ENCODE measurements at regions not wholly inside any gene's neighbourhood (a gene's known extent, or its start where the extent isn't known, plus 50 kb on each side); places are given as distances from the start of the nearest gene placed in this dataset.

DNA sequence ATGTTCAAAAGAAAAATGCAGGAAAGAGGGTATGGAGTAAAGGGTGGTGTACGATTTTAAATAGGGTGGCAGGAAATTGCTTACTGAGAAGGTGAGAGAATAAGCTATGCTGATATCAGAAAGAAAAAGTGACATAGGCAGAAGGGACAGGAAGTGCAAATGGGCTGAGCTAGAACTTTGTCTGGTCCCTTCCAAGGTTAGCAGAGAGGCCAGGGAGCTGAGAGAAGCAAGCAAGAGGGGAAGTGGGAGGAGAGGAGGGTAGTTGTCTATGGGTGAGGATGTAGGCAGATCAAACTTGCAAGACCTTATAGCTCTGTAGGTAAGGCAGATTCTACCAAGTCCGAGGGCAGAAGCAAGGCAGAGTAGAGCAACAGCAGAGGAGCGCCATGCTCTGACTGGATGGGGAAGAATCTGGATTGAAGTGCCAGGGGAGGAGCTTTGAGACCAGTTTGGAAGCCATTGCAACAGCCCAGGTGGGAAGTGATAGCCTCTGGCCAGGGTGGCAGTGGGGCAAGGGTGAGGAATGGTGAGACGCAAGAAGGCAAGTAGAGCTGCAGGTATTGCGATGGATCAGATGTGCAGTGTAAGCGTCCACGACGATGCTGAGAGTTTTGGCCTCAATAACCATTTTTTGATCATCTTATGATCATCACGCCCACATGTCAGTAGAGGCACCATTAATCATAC is 134.4 kb upstream of the APCDD1 start:
- intact Hi-C loops (cut with micrococcal nuclease; ENCODE audit: unreplicated experiment): no loop called here
- POLR2A ChIA-PET (ENCODE audit: unreplicated experiment): no interaction called here

DNA sequence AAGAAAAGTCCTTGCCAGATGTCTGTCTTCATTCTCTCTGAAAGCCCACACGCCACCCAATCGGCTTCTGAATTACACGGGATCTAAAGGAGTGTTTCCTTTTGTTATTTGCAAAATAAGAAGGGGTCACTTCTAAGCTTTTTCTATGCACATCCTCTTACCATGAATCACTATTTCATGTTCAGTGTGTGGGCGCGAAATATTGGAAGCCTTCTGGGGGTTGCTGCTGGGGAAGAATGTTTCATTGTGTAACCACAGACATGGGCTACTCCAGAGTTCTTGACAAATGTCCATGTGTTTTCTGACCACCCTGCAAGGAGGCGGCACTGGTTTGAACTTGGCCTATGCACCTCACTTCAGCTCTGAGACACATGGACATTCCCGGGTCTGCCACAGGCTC is 133.6 kb upstream of the APCDD1 start:
- H3K27me3 ChIP-seq (ENCODE audit: insufficient read depth, low read depth): no peaks in the 10 kb centered on the region
- H2AFZ ChIP-seq: no peak overlapping the region
- POLR2A ChIA-PET (ENCODE audit: unreplicated experiment): no interaction called here

More for the DNA sequence above, 134.4 kb upstream of the APCDD1 start:
- H3K4me2 ChIP-seq: no peak overlapping the region
- no peaks in the 10 kb centered on the region for H3K27me3 ChIP-seq (ENCODE audit: insufficient read depth, low read depth)
- H3K27ac ChIP-seq: no peak overlapping the region
- H3K9me3 ChIP-seq (ENCODE audit: insufficient read depth, low read depth): no peaks in the 10 kb centered on the region
- H3K4me3 ChIP-seq: no peak overlapping the region
- H3K36me3 ChIP-seq (ENCODE audit: low read depth): no peaks in the 10 kb centered on the region
- DNase-seq: no peak
- no peak overlapping the region for H2AFZ ChIP-seq
- no TSS peak for BruUV-seq (replicated peaks)
- no peaks in the 10 kb centered on the region for H3F3A ChIP-seq (ENCODE audit: insufficient read depth, low read depth)
- no peak for TF ChIP-seq EZH2 (IDR thresholded peaks at IDR 0.05; ENCODE audit: low read depth)
- TF ChIP-seq, protein P1, sequence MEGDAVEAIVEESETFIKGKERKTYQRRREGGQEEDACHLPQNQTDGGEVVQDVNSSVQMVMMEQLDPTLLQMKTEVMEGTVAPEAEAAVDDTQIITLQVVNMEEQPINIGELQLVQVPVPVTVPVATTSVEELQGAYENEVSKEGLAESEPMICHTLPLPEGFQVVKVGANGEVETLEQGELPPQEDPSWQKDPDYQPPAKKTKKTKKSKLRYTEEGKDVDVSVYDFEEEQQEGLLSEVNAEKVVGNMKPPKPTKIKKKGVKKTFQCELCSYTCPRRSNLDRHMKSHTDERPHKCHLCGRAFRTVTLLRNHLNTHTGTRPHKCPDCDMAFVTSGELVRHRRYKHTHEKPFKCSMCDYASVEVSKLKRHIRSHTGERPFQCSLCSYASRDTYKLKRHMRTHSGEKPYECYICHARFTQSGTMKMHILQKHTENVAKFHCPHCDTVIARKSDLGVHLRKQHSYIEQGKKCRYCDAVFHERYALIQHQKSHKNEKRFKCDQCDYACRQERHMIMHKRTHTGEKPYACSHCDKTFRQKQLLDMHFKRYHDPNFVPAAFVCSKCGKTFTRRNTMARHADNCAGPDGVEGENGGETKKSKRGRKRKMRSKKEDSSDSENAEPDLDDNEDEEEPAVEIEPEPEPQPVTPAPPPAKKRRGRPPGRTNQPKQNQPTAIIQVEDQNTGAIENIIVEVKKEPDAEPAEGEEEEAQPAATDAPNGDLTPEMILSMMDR (conservative IDR thresholded peaks at IDR 0.05): no peak
- no peaks in the 10 kb centered on the region for H3K79me2 ChIP-seq (ENCODE audit: low read depth)
- no peaks in the 10 kb centered on the region for H3K4me1 ChIP-seq (replicated peaks; ENCODE audit: insufficient read depth)
- H3K9me2 ChIP-seq (ENCODE audit: insufficient read depth): no peaks in the 10 kb centered on the region
- H4K20me1 ChIP-seq (ENCODE audit: insufficient read depth): no peaks in the 10 kb centered on the region; the same call in 1 of the 2 replicates
- CTCF ChIA-PET: no interaction called here

DNA sequence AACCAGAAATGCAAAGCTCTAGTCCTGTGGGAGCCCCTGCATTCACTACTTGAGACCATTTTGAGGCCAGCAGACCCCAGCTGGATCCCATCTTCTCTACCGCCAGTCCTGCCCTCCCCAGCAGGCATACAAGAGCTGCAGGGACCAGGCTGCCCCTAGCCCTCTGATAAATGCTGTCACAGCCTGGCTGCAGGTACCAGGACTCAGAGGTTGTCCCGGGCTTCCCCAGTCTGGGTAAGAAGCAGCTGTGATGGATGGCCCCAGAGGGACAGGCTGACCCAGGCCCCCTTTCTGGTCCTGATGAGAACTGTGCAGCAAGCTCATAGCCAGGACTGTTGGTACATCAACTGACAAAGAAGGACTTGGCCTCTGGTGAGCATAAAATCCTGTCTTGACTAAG is 132.9 kb upstream of the APCDD1 start:
- Histone ChIP-seq H3K27ac (no peak overlapping the region), H3K36me3 (ENCODE audit: low read depth) (no peaks in the 10 kb centered on the region), H3K79me2 (ENCODE audit: low read depth) (no peaks in the 10 kb centered on the region), H2AFZ (no peak overlapping the region), H3K27me3 (ENCODE audit: insufficient read depth, low read depth) (no peaks in the 10 kb centered on the region), H4K20me1 (ENCODE audit: insufficient read depth) (no peaks in the 10 kb centered on the region; the same call in 1 of the 2 replicates), H3K4me1 (replicated peaks; ENCODE audit: insufficient read depth) (no peaks in the 10 kb centered on the region), H3K4me2 (no peak overlapping the region), H3K9me3 (ENCODE audit: insufficient read depth, low read depth) (no peaks in the 10 kb centered on the region), H3F3A (ENCODE audit: insufficient read depth, low read depth) (no peaks in the 10 kb centered on the region), H3K4me3 (no peak overlapping the region), H3K9me2 (ENCODE audit: insufficient read depth) (no peaks in the 10 kb centered on the region)
- BruUV-seq (replicated peaks): no TSS peak
- intact Hi-C loops (cut with micrococcal nuclease; ENCODE audit: unreplicated experiment): no loop called here
- TF ChIP-seq, protein P1 (conservative IDR thresholded peaks at IDR 0.05): no peak
- no peak for TF ChIP-seq EZH2 (IDR thresholded peaks at IDR 0.05; ENCODE audit: low read depth)
- ChIA-PET POLR2A (ENCODE audit: unreplicated experiment) (no interaction called here), CTCF (no interaction called here)
- DNase-seq: no peak

More for the DNA sequence above, 133.6 kb upstream of the APCDD1 start:
- DNase-seq: no peak
- H3K9me3 ChIP-seq (ENCODE audit: insufficient read depth, low read depth): no peaks in the 10 kb centered on the region
- H3K79me2 ChIP-seq (ENCODE audit: low read depth): no peaks in the 10 kb centered on the region
- no peaks in the 10 kb centered on the region for H3K4me1 ChIP-seq (replicated peaks; ENCODE audit: insufficient read depth)
- H3K9me2 ChIP-seq (ENCODE audit: insufficient read depth): no peaks in the 10 kb centered on the region
- no peak overlapping the region for H3K4me3 ChIP-seq
- intact Hi-C loops (cut with micrococcal nuclease; ENCODE audit: unreplicated experiment): no loop called here
- no peak for TF ChIP-seq EZH2 (IDR thresholded peaks at IDR 0.05; ENCODE audit: low read depth)
- TF ChIP-seq, protein P1 (conservative IDR thresholded peaks at IDR 0.05): no peak
- no TSS peak for BruUV-seq (replicated peaks)
- no peaks in the 10 kb centered on the region for H3K36me3 ChIP-seq (ENCODE audit: low read depth)
- H3F3A ChIP-seq (ENCODE audit: insufficient read depth, low read depth): no peaks in the 10 kb centered on the region
- H4K20me1 ChIP-seq (ENCODE audit: insufficient read depth): no peaks in the 10 kb centered on the region; the same call in 1 of the 2 replicates
- no peak overlapping the region for H3K27ac ChIP-seq
- no peak overlapping the region for H3K4me2 ChIP-seq
- CTCF ChIA-PET: no interaction called here
